IMR-90 (cell line): ENCODE measurements at regions not wholly inside any gene's neighbourhood (a gene's known extent, or its start where the extent isn't known, plus 50 kb on each side); places are given as distances from the start of the nearest gene placed in this dataset.

Experiments
- ATAC-seq: fragments of 200-7000 bp; cut with Tn5 transposase; 2 replicates; pipeline ENCODE4 v1.9.1; 2020; ENCODE audit warnings: low read depth, mild to moderate bottlenecking, moderate library complexity
- BruUV-seq: library from RNA; stranded (reverse); fragments of 400-500 nt; replicated peaks from 2 replicates; lab custom pipeline; 2021; lab: Mats Ljungman, UMichigan
- CTCF ChIA-PET: fragments of 300-600 bp; formaldehyde crosslinking; extraction: SDS; loops from one replicate; lab custom pipeline; 2021; ENCODE audit warnings: antibody characterized with exemption; lab: Yijun Ruan, JAX
- POLR2A ChIA-PET: fragments of 300-600 bp; sonication (Branson Sonifier 250); formaldehyde crosslinking; loops from one replicate; lab custom pipeline; 2022; ENCODE audit warnings: antibody characterized with exemption; ENCODE audit not compliant: unreplicated experiment; lab: Charles Lee
- DNase-seq: peaks from one replicate; pipeline ENCODE4 v3.0.0; 2013
- H2AFZ ChIP-seq: replicated peaks from 2 replicates; pipeline ENCODE3; 2013; ENCODE audit warnings: low read length, mild to moderate bottlenecking; ENCODE audit not compliant: poor library complexity
- H2AK5ac ChIP-seq: 2 replicates; pipeline ENCODE4 v1.6.1; 2013; ENCODE audit warnings: low read depth, low read length, inconsistent platforms
- H2AK9ac ChIP-seq: replicated peaks from 2 replicates; pipeline ENCODE3; 2013; ENCODE audit warnings: mild to moderate bottlenecking, low read depth, low read length, moderate library complexity; ENCODE audit not compliant: poor library complexity
- H2BK120ac ChIP-seq: 2 replicates; pipeline ENCODE4 v1.6.1; 2013; ENCODE audit warnings: low read depth, low read length, inconsistent platforms
- H2BK15ac ChIP-seq: 3 replicates; pipeline ENCODE4 v1.6.1; 2013; ENCODE audit warnings: low read depth, low read length, inconsistent platforms
- H2BK20ac ChIP-seq: 2 replicates; pipeline ENCODE4 v1.6.1; 2013; ENCODE audit warnings: low read depth, mild to moderate bottlenecking, inconsistent platforms, low read length, moderate library complexity
- H2BK5ac ChIP-seq: 2 replicates; pipeline ENCODE4 v1.6.1; 2013; ENCODE audit warnings: mild to moderate bottlenecking, low read depth, low read length, inconsistent platforms; ENCODE audit not compliant: poor library complexity, severe bottlenecking
- H3K14ac ChIP-seq: replicated peaks from 2 replicates; pipeline ENCODE4 v1.6.1; 2013; ENCODE audit warnings: low read depth, low read length, inconsistent platforms
- H3K18ac ChIP-seq: 2 replicates; pipeline ENCODE4 v1.6.1; 2013; ENCODE audit warnings: low read depth, low read length, control low read depth
- H3K23ac ChIP-seq: 2 replicates; pipeline ENCODE4 v1.6.1; 2013; ENCODE audit warnings: low read depth, low read length, inconsistent platforms
- H3K27ac ChIP-seq: 2 replicates; pipeline ENCODE4 v1.5.1; 2013; ENCODE audit warnings: mild to moderate bottlenecking, control low read depth, low read length; ENCODE audit not compliant: insufficient read depth
- H3K27me3 ChIP-seq: 2 replicates; pipeline ENCODE4 v1.6.1; 2013; ENCODE audit warnings: low read length; ENCODE audit not compliant: control insufficient read depth, insufficient read depth
- H3K36me3 ChIP-seq: 2 replicates; pipeline ENCODE4 v1.6.1; 2013; ENCODE audit warnings: low read length, mixed read lengths; ENCODE audit not compliant: control insufficient read depth, insufficient read depth
- H3K4ac ChIP-seq: 2 replicates; pipeline ENCODE4 v1.6.1; 2013; ENCODE audit warnings: low read depth, low read length, inconsistent platforms
- H3K4me1 ChIP-seq: 2 replicates; pipeline ENCODE4 v1.6.1; 2013; ENCODE audit warnings: low read length, mixed read lengths; ENCODE audit not compliant: control insufficient read depth, insufficient read depth
- H3K4me2 ChIP-seq: 2 replicates; pipeline ENCODE4 v1.6.1; 2013; ENCODE audit warnings: low read depth, mild to moderate bottlenecking, control low read depth, low read length, moderate library complexity
- H3K4me3 ChIP-seq: 2 replicates; pipeline ENCODE4 v1.5.1; 2013; ENCODE audit warnings: low read depth, mild to moderate bottlenecking, control low read depth, low read length, moderate library complexity; ENCODE audit not compliant: insufficient read depth
- H3K56ac ChIP-seq: 2 replicates; pipeline ENCODE4 v1.6.1; 2013; ENCODE audit warnings: low read length, inconsistent platforms; ENCODE audit not compliant: insufficient read depth; ENCODE audit errors: extremely low read depth
- H3K79me1 ChIP-seq, 2 experiments: 2 replicates each; pipeline ENCODE4 v1.6.1; 2013; ENCODE audit warnings: low read length in 2 of 2, inconsistent platforms in 1 of 2, low read depth in 1 of 2
- H3K9ac ChIP-seq: 2 replicates; pipeline ENCODE4 v1.6.1; 2013; ENCODE audit warnings: low read depth, low read length, control low read depth
- H3K9me1 ChIP-seq: 2 replicates; pipeline ENCODE4 v1.6.1; 2013; ENCODE audit warnings: low read length, inconsistent platforms; ENCODE audit not compliant: insufficient read depth
- H3K9me3 ChIP-seq: 2 replicates; pipeline ENCODE4 v1.6.1; 2013; ENCODE audit warnings: low read length; ENCODE audit not compliant: control insufficient read depth, insufficient read depth
- H4K20me1 ChIP-seq: 2 replicates; pipeline ENCODE4 v1.6.1; 2013; ENCODE audit warnings: low read length, inconsistent platforms; ENCODE audit not compliant: insufficient read depth
- H4K5ac ChIP-seq: 2 replicates; pipeline ENCODE4 v1.6.1; 2013; ENCODE audit warnings: mild to moderate bottlenecking, low read depth, low read length, control low read depth
- H4K8ac ChIP-seq, 2 experiments: 2 replicates each; pipeline ENCODE4 v1.6.1; 2013; ENCODE audit warnings: low read depth in 2 of 2, low read length in 2 of 2, control low read depth in 1 of 2, inconsistent platforms in 1 of 2
- H4K91ac ChIP-seq: 2 replicates; pipeline ENCODE4 v1.6.1; 2013; ENCODE audit warnings: low read depth, low read length, inconsistent platforms; ENCODE audit not compliant: insufficient read depth
- CTCF ChIP-seq: conservative IDR thresholded peaks from 2 replicates; pipeline ENCODE4 v1.5.1; 2012; ENCODE audit warnings: mild to moderate bottlenecking, low read depth, low read length, improper control_type of control experiment
- ELK1 ChIP-seq: fragments of 150-350 bp; IDR thresholded peaks from 2 replicates; pipeline ENCODE4 v1.6.1; 2016; ENCODE audit warnings: low read depth, mild to moderate bottlenecking, low read length, moderate library complexity, borderline replicate concordance
- POLR2A ChIP-seq: IDR thresholded peaks from 2 replicates; pipeline ENCODE4 v1.6.1; 2012; ENCODE audit warnings: mild to moderate bottlenecking, low read depth, low read length
- RAD21 ChIP-seq: IDR thresholded peaks from 2 replicates; pipeline ENCODE4 v1.6.1; 2012; ENCODE audit warnings: low read length, improper control_type of control experiment
- RFX5 ChIP-seq: IDR thresholded peaks from 2 replicates; pipeline ENCODE4 v1.8.0; 2012; ENCODE audit warnings: low read depth, mild to moderate bottlenecking, low read length, moderate library complexity
- SMC3 ChIP-seq: fragments of 150-350 bp; IDR thresholded peaks from 2 replicates; pipeline ENCODE4 v1.6.1; 2016; ENCODE audit warnings: low read depth, mild to moderate bottlenecking, antibody characterized with exemption, low read length, moderate library complexity
- WGBS, 2 experiments: methylation state at CpG; one replicate each; pipeline versions ENCODE4 v1.1.5 to v1.1.7; 2013; ENCODE audit warnings: missing lambda C conversion rate in 2 of 2; ENCODE audit not compliant: insufficient read length in 1 of 2; ENCODE audit errors: extremely low coverage in 2 of 2; 5-methylcytosine and 5-hydroxymethylcytosine counted together
- dilution Hi-C: fragments of 300-500 bp; cut with HindIII; formaldehyde crosslinking; loops from one replicate; pipeline ENCODE4 v1.14.3; 2018; ENCODE audit warnings: low sequenced_read_pairs; ENCODE audit not compliant: unreplicated experiment
- in situ Hi-C: fragments of 300-500 bp; cut with MboI; formaldehyde crosslinking; loops from 3 replicates; pipeline ENCODE4 v1.14.3; 2019; ENCODE audit warnings: low sequenced_read_pairs, inconsistent platforms, mixed read lengths
- intact Hi-C: fragments of 100-400 bp; cut with micrococcal nuclease; formaldehyde crosslinking; loops from 2 replicates; pipeline ENCODE4 v1.10.0; 2022
- TF ChIP-seq, protein P1 (sequence below): fragments of 150-350 bp; IDR thresholded peaks from 2 replicates; pipeline ENCODE4 v1.6.1; 2017; ENCODE audit warnings: mild to moderate bottlenecking, antibody characterized with exemption, low read length, low read depth

- Histone ChIP-seq H3K27me3 (no peaks in the 10 kb centered on the region), H4K5ac (no peak overlapping the region), H3K79me1 (no peaks in the 10 kb centered on the region), H3K56ac (no peak overlapping the region), H2BK120ac (no peak overlapping the region), H2BK5ac (no peak overlapping the region), H4K8ac (no peak overlapping the region), H2AFZ (no peak overlapping the region), H2BK20ac (no peak overlapping the region), H3K4me1 (no peaks in the 10 kb centered on the region), H3K9ac (no peak overlapping the region), H3K23ac (no peak overlapping the region), H3K9me1 (no peaks in the 10 kb centered on the region), H2AK5ac (no peak overlapping the region), H3K14ac (no peak overlapping the region), H3K9me3 (peaks cover 8% of the 10 kb centered on the region), H3K27ac (no peak overlapping the region), H2AK9ac (no peak overlapping the region), H4K20me1 (no peaks in the 10 kb centered on the region), H3K18ac (no peak overlapping the region), H4K91ac (no peak overlapping the region), H3K36me3 (no peaks in the 10 kb centered on the region), H3K4me3 (no peak overlapping the region), H2BK15ac (no peak overlapping the region), H3K4ac (no peak overlapping the region), H3K4me2 (no peak overlapping the region)
- ATAC-seq (no peak), DNase-seq (no peak)
- TF ChIP-seq POLR2A = no peak
- TF ChIP-seq ELK1 = no peak
- no peak for TF ChIP-seq RFX5
- TF ChIP-seq CTCF = no peak
- TF ChIP-seq, protein P1, sequence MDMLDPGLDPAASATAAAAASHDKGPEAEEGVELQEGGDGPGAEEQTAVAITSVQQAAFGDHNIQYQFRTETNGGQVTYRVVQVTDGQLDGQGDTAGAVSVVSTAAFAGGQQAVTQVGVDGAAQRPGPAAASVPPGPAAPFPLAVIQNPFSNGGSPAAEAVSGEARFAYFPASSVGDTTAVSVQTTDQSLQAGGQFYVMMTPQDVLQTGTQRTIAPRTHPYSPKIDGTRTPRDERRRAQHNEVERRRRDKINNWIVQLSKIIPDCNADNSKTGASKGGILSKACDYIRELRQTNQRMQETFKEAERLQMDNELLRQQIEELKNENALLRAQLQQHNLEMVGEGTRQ = no peak
- TF ChIP-seq SMC3 = no peak
- no peak for TF ChIP-seq RAD21
- 89% methylated on average over 1 of the region's 1 CpG; no CpG with 5 or more reads in 1 of the 2 experiments for WGBS, 2 experiments
- ChIA-PET POLR2A (no interaction called here), CTCF (interaction anchor here (0.6 kb wide), 1 partner anchor 13 kb away, joined by 3 read pairs; no protein-coding TSS in a partner anchor)
- intact Hi-C loops = no loop called here
- in situ Hi-C loops = no loop called here
- dilution Hi-C loops = no loop called here
- BruUV-seq = no TSS peak
Measured at GRCh38 chr1:34302798-34303197, 126.1 kb downstream of the C1orf94 start.
